IPS DF 6.9 (cell line): ENCODE measurements at regions not wholly inside any gene's neighbourhood (a gene's known extent, or its start where the extent isn't known, plus 50 kb on each side); places are given as distances from the start of the nearest gene placed in this dataset.

Experiments
- DNase-seq: peaks from one replicate; pipeline ENCODE4 v3.0.0-alpha.2; 2013; ENCODE audit warnings: low read depth, low spot score
- H3K27ac ChIP-seq: one replicate; pipeline ENCODE4 v1.5.1; 2013; ENCODE audit warnings: low read length, control low read depth
- H3K27me3 ChIP-seq: 2 replicates; pipeline ENCODE4 v1.6.1; 2013; ENCODE audit warnings: mild to moderate bottlenecking, low read length; ENCODE audit not compliant: control insufficient read depth, insufficient read depth
- H3K36me3 ChIP-seq: 2 replicates; pipeline ENCODE4 v1.6.1; 2013; ENCODE audit warnings: low read length; ENCODE audit not compliant: control insufficient read depth, insufficient read depth
- H3K4me1 ChIP-seq: 2 replicates; pipeline ENCODE4 v1.6.1; 2013; ENCODE audit warnings: low read length; ENCODE audit not compliant: control insufficient read depth, insufficient read depth
- H3K4me3 ChIP-seq: 2 replicates; pipeline ENCODE4 v1.5.1; 2013; ENCODE audit warnings: mild to moderate bottlenecking, low read length
- H3K9me3 ChIP-seq: 2 replicates; pipeline ENCODE4 v1.6.1; 2013; ENCODE audit warnings: low read length, inconsistent platforms; ENCODE audit not compliant: control insufficient read depth, insufficient read depth
- WGBS: extraction: QIAGEN DNeasy Blood & Tissue Kit; methylation state at CpG from one replicate; pipeline ENCODE4 v1.1.7; 2013; ENCODE audit warnings: mixed read lengths, missing lambda C conversion rate; ENCODE audit not compliant: insufficient read length, insufficient coverage; 5-methylcytosine and 5-hydroxymethylcytosine counted together

- H3K27ac ChIP-seq = no peak overlapping the region
- no peaks in the 10 kb centered on the region for H3K27me3 ChIP-seq
- H3K9me3 ChIP-seq = no peaks in the 10 kb centered on the region
- no peaks in the 10 kb centered on the region for H3K4me1 ChIP-seq
- WGBS = no CpG with 5 or more reads among the region's 3 CpGs
- no peak overlapping the region for H3K4me3 ChIP-seq
- no peak for DNase-seq
- no peaks in the 10 kb centered on the region for H3K36me3 ChIP-seq
Observed at GRCh38 chr18:61080954-61081528, 252.2 kb upstream of the CDH20 start.

- no CpG with 5 or more reads among the region's 2 CpGs for WGBS
- Histone ChIP-seq H3K9me3 (no peaks in the 10 kb centered on the region), H3K27ac (no peak overlapping the region), H3K4me3 (no peak overlapping the region), H3K27me3 (no peaks in the 10 kb centered on the region), H3K4me1 (no peaks in the 10 kb centered on the region), H3K36me3 (no peaks in the 10 kb centered on the region)
- DNase-seq = no peak
Observed at GRCh38 chr18:61082976-61083630, 250.1 kb upstream of the CDH20 start.

GRCh38 chr18:61085036-61085435 is 248.2 kb upstream of the CDH20 start:
- no peaks in the 10 kb centered on the region for H3K4me1 ChIP-seq
- H3K27ac ChIP-seq = no peak overlapping the region
- DNase-seq = no peak
- no peak overlapping the region for H3K4me3 ChIP-seq
- H3K9me3 ChIP-seq = no peaks in the 10 kb centered on the region
- H3K27me3 ChIP-seq = no peaks in the 10 kb centered on the region
- WGBS = no CpG with 5 or more reads among the region's 3 CpGs
- H3K36me3 ChIP-seq = no peaks in the 10 kb centered on the region

- Histone ChIP-seq H3K4me3 (no peak overlapping the region), H3K9me3 (no peaks in the 10 kb centered on the region), H3K36me3 (no peaks in the 10 kb centered on the region), H3K27ac (no peak overlapping the region), H3K4me1 (no peaks in the 10 kb centered on the region), H3K27me3 (no peaks in the 10 kb centered on the region)
- DNase-seq = no peak
Observed at GRCh38 chr18:61085761-61086160, 247.5 kb upstream of the CDH20 start.

- no CpG with 5 or more reads among the region's 4 CpGs for WGBS
- no peaks in the 10 kb centered on the region for H3K27me3 ChIP-seq
- H3K36me3 ChIP-seq = no peaks in the 10 kb centered on the region
- no peak for DNase-seq
- H3K9me3 ChIP-seq = no peaks in the 10 kb centered on the region
- H3K4me3 ChIP-seq = no peak overlapping the region
- H3K4me1 ChIP-seq = no peaks in the 10 kb centered on the region
- no peak overlapping the region for H3K27ac ChIP-seq
Observed at GRCh38 chr18:61086657-61087056, 246.6 kb upstream of the CDH20 start.

GRCh38 chr18:61091379-61091778 is 241.9 kb upstream of the CDH20 start:
- Histone ChIP-seq H3K9me3 (no peaks in the 10 kb centered on the region), H3K27me3 (no peaks in the 10 kb centered on the region), H3K27ac (no peak overlapping the region), H3K4me3 (no peak overlapping the region), H3K36me3 (no peaks in the 10 kb centered on the region), H3K4me1 (no peaks in the 10 kb centered on the region)
- WGBS = no CpG with 5 or more reads among the region's 1 CpG
- DNase-seq = no peak

- Histone ChIP-seq H3K4me3 (no peak overlapping the region), H3K9me3 (no peaks in the 10 kb centered on the region), H3K27me3 (no peaks in the 10 kb centered on the region), H3K36me3 (no peaks in the 10 kb centered on the region), H3K27ac (no peak overlapping the region), H3K4me1 (no peaks in the 10 kb centered on the region)
- whole genome bisulfite sequencing = no CpG with 5 or more reads among the region's 2 CpGs
- no peak for DNase-seq
Observed at GRCh38 chr18:61093965-61094364, 239.3 kb upstream of the CDH20 start.

GRCh38 chr18:61096226-61096625 is 237.0 kb upstream of the CDH20 start:
- H3K4me1 ChIP-seq = no peaks in the 10 kb centered on the region
- WGBS = no CpG with 5 or more reads among the region's 2 CpGs

GRCh38 chr18:61107113-61107512 is 226.1 kb upstream of the CDH20 start:
- no peaks in the 10 kb centered on the region for H3K4me1 ChIP-seq
- no peak overlapping the region for H3K27ac ChIP-seq
- no peaks in the 10 kb centered on the region for H3K27me3 ChIP-seq
- no peak overlapping the region for H3K4me3 ChIP-seq
- no CpG with 5 or more reads among the region's 1 CpG for WGBS
- no peaks in the 10 kb centered on the region for H3K36me3 ChIP-seq
- no peak for DNase-seq
- H3K9me3 ChIP-seq = no peaks in the 10 kb centered on the region

More at GRCh38 chr18:61096226-61096625, 237.0 kb upstream of the CDH20 start:
- DNase-seq = no peak
- no peaks in the 10 kb centered on the region for H3K36me3 ChIP-seq
- H3K4me3 ChIP-seq = no peak overlapping the region
- H3K9me3 ChIP-seq = no peaks in the 10 kb centered on the region
- no peaks in the 10 kb centered on the region for H3K27me3 ChIP-seq
- H3K27ac ChIP-seq = no peak overlapping the region

- Histone ChIP-seq H3K4me1 (no peaks in the 10 kb centered on the region), H3K4me3 (no peak overlapping the region), H3K27ac (no peak overlapping the region), H3K27me3 (no peaks in the 10 kb centered on the region), H3K36me3 (no peaks in the 10 kb centered on the region), H3K9me3 (no peaks in the 10 kb centered on the region)
- no peak for DNase-seq
Observed at GRCh38 chr18:61108706-61109105, 224.5 kb upstream of the CDH20 start.

GRCh38 chr18:61123309-61123708 is 209.9 kb upstream of the CDH20 start:
- no peak overlapping the region for H3K27ac ChIP-seq
- WGBS = no CpG with 5 or more reads among the region's 2 CpGs
- no peaks in the 10 kb centered on the region for H3K27me3 ChIP-seq
- no peak for DNase-seq
- no peaks in the 10 kb centered on the region for H3K36me3 ChIP-seq
- H3K9me3 ChIP-seq = no peaks in the 10 kb centered on the region
- H3K4me1 ChIP-seq = peaks cover 3% of the 10 kb centered on the region
- H3K4me3 ChIP-seq = no peak overlapping the region
